B cell (primary cell): ENCODE measurements at regions not wholly inside any gene's neighbourhood (a gene's known extent, or its start where the extent isn't known, plus 50 kb on each side); places are given as distances from the start of the nearest gene placed in this dataset.

Source experiments
- ATAC-seq: fragments of 200-7000 bp; cut with Tn5 transposase; one replicate; pipeline ENCODE4 v1.10.0; 2021; ENCODE audit warnings: low read depth, mild to moderate bottlenecking, moderate number of reproducible peaks, moderate library complexity
- CTCF ChIA-PET: fragments of 350-600 bp; sonication (Branson Sonifier 250); formaldehyde crosslinking; loops from one replicate; lab custom pipeline; 2021; ENCODE audit warnings: antibody characterized with exemption, inconsistent platforms; lab: Charles Lee
- POLR2A ChIA-PET: fragments of 350-600 bp; sonication (Branson Sonifier 250); formaldehyde crosslinking; loops from one replicate; lab custom pipeline; 2021; ENCODE audit warnings: antibody characterized with exemption; lab: Charles Lee
- DNase-seq: peaks from one replicate; pipeline ENCODE4 v3.0.0; 2013
- H2AFZ ChIP-seq: 2 replicates; pipeline ENCODE4 v1.6.1; 2012; ENCODE audit warnings: mild to moderate bottlenecking, low read depth, low read length; ENCODE audit not compliant: insufficient read depth, poor library complexity, severe bottlenecking
- H3K27ac ChIP-seq, 2 donors: 1 replicate in 1 of 2; 2 replicates in 1 of 2; pipeline ENCODE4 v1.5.1; 2012 to 2013; ENCODE audit warnings: low read length in 2 of 2, mild to moderate bottlenecking in 2 of 2, moderate library complexity in 1 of 2
- H3K27me3 ChIP-seq, 4 experiments: fragments of 200-600 bp in 1 of 4; sonication (generic) in 1 of 4; replicated peaks in 1 of 4; 1 replicate in 2 of 4; 2 replicates in 2 of 4; pipeline versions ENCODE4 v1.6.1 to v1.7.0; 2013 to 2016; ENCODE audit warnings: low read length in 3 of 4, mild to moderate bottlenecking in 2 of 4, mixed read lengths in 1 of 4, moderate library complexity in 1 of 4; ENCODE audit not compliant: insufficient read depth in 4 of 4, control insufficient read depth in 3 of 4; ENCODE audit errors: control extremely low read depth in 1 of 4
- H3K36me3 ChIP-seq, 2 experiments: replicated peaks in 1 of 2; 1 replicate in 1 of 2; 2 replicates in 1 of 2; pipeline versions ENCODE4 v1.6.1 to v1.7.1; 2013; ENCODE audit warnings: low read length in 1 of 2; ENCODE audit not compliant: insufficient read depth in 2 of 2, control insufficient read depth in 1 of 2; ENCODE audit errors: control extremely low read depth in 1 of 2, extremely low read depth in 1 of 2
- H3K4me1 ChIP-seq, 2 donors: fragments of 200-600 bp in 1 of 2; sonication (generic) in 1 of 2; 1 replicate in 1 of 2; 2 replicates in 1 of 2; pipeline versions ENCODE4 v1.5.1 to v1.6.1; 2013 to 2017; ENCODE audit warnings: low read length in 2 of 2; ENCODE audit not compliant: control insufficient read depth in 2 of 2, insufficient read depth in 2 of 2
- H3K4me2 ChIP-seq: replicated peaks from 2 replicates; pipeline ENCODE3; 2012; ENCODE audit warnings: mild to moderate bottlenecking, low read depth, low read length; ENCODE audit not compliant: poor library complexity, severe bottlenecking
- H3K4me3 ChIP-seq, 5 experiments: fragments of 200-600 bp in 1 of 5; sonication (generic) in 1 of 5; 1 replicate in 3 of 5; 2 replicates in 2 of 5; pipeline versions ENCODE4 v1.5.1 to v1.7.0; 2011 to 2016; ENCODE audit warnings: low read length in 4 of 5, mild to moderate bottlenecking in 4 of 5, low read depth in 2 of 5, control low read depth in 1 of 5, moderate library complexity in 1 of 5; ENCODE audit not compliant: insufficient read depth in 1 of 5; ENCODE audit errors: control extremely low read depth in 1 of 5, extremely low read depth in 1 of 5
- H3K79me2 ChIP-seq: fragments of 200-600 bp; sonication (generic); one replicate; pipeline ENCODE4 v1.6.0; 2016; ENCODE audit warnings: low read length; ENCODE audit not compliant: control insufficient read depth, insufficient read depth
- H3K9ac ChIP-seq: fragments of 200-600 bp; sonication (generic); 2 replicates; pipeline ENCODE4 v1.6.1; 2017; ENCODE audit warnings: mild to moderate bottlenecking, low read length, moderate library complexity
- H3K9me3 ChIP-seq, 3 donors: one replicate each; pipeline versions ENCODE4 v1.6.1 to v1.7.1; 2013; ENCODE audit warnings: low read length in 2 of 3; ENCODE audit not compliant: control insufficient read depth in 2 of 3, insufficient read depth in 1 of 3; ENCODE audit errors: control extremely low read depth in 1 of 3
- H4K20me1 ChIP-seq: 2 replicates; pipeline ENCODE4 v1.6.0; 2012; ENCODE audit warnings: mild to moderate bottlenecking, low read length; ENCODE audit not compliant: insufficient read depth, control insufficient read depth, poor library complexity, severe bottlenecking
- H3K27ac Mint-ChIP-seq: one replicate; pipeline ENCODE4 v1.8.0; 2021; ENCODE audit warnings: mixed read lengths
- H3K27me3 Mint-ChIP-seq: one replicate; pipeline ENCODE4 v1.8.0; 2021; ENCODE audit warnings: mixed read lengths
- H3K4me1 Mint-ChIP-seq: one replicate; pipeline ENCODE4 v1.8.0; 2021; ENCODE audit warnings: mixed read lengths
- H3K4me3 Mint-ChIP-seq: one replicate; pipeline ENCODE4 v1.8.0; 2021; ENCODE audit warnings: mixed read lengths
- H3K9me3 Mint-ChIP-seq: one replicate; pipeline ENCODE4 v1.8.0; 2022; ENCODE audit warnings: mixed read lengths; ENCODE audit not compliant: insufficient read depth
- CTCF ChIP-seq: fragments of 200-600 bp; IDR thresholded peaks from one replicate; pipeline ENCODE4 v1.8.0; 2022; ENCODE audit warnings: antibody characterized with exemption, mild to moderate bottlenecking
- WGBS: methylation state at CpG from one replicate; pipeline ENCODE4 v1.1.5; 2013; ENCODE audit warnings: missing lambda C conversion rate; ENCODE audit not compliant: insufficient coverage; 5-methylcytosine and 5-hydroxymethylcytosine counted together
- intact Hi-C: fragments of 100-400 bp; cut with micrococcal nuclease; formaldehyde crosslinking; loops from one replicate; pipeline ENCODE4 v1.10.0; 2022

- intact Hi-C loops, result no loop called here
Observed at GRCh38 chr12:46483572-46484395, 111.2 kb upstream of the SLC38A2 start.

More at GRCh38 chr12:46483572-46484395, 111.2 kb upstream of the SLC38A2 start:
- TF ChIP-seq CTCF, result no peak
- H3K4me3 ChIP-seq, result no peak overlapping the region
- DNase-seq (no peak), ATAC-seq (no peak)
- H3K36me3 ChIP-seq, result no peaks in the 10 kb centered on the region
- no peaks in the 10 kb centered on the region for H3K79me2 ChIP-seq
- H3K4me1 Mint-ChIP-seq, result peaks cover 15% of the 10 kb centered on the region
- no peak overlapping the region for H3K9ac ChIP-seq
- no CpG with 5 or more reads among the region's 4 CpGs for WGBS
- H3K4me3 Mint-ChIP-seq, result no peak overlapping the region
- no peaks in the 10 kb centered on the region for H3K9me3 Mint-ChIP-seq
- H2AFZ ChIP-seq, result no peak overlapping the region
- no peak overlapping the region for H3K4me2 ChIP-seq
- CTCF ChIA-PET, result interaction anchor here (1.2 kb wide), 1 partner anchor 178 kb away, joined by 3 read pairs; no protein-coding TSS in a partner anchor
- H3K27me3 Mint-ChIP-seq, result no peaks in the 10 kb centered on the region
- no peak overlapping the region for H3K27ac Mint-ChIP-seq
- H3K9me3 ChIP-seq, result no peaks in the 10 kb centered on the region
- peaks cover 29 to 32% of the 10 kb centered on the region in 2 donors for H3K4me1 ChIP-seq
- no peaks in the 10 kb centered on the region for H4K20me1 ChIP-seq
- H3K27me3 ChIP-seq, result no peaks in the 10 kb centered on the region
- no peak overlapping the region for H3K27ac ChIP-seq
- POLR2A ChIA-PET, result no interaction called here
